Skeletal muscle satellite cell (primary cell): ENCODE measurements at regions not wholly inside any gene's neighbourhood (a gene's known extent, or its start where the extent isn't known, plus 50 kb on each side); places are given as distances from the start of the nearest gene placed in this dataset.

ENCODE experiments used
- H3K27me3 ChIP-seq: 2 replicates; pipeline ENCODE4 v1.7.0; 2013; ENCODE audit warnings: low read length; ENCODE audit not compliant: control insufficient read depth, insufficient read depth
- H3K36me3 ChIP-seq: 2 replicates; pipeline ENCODE4 v1.7.0; 2013; ENCODE audit warnings: mild to moderate bottlenecking, control low read depth, low read length; ENCODE audit not compliant: insufficient read depth
- H3K4me1 ChIP-seq: 2 replicates; pipeline ENCODE4 v1.7.0; 2013; ENCODE audit warnings: low read length; ENCODE audit not compliant: control insufficient read depth, insufficient read depth
- H3K4me2 ChIP-seq: 2 replicates; pipeline ENCODE4 v1.7.0; 2013; ENCODE audit warnings: mild to moderate bottlenecking, low read length
- H3K4me3 ChIP-seq: 2 replicates; pipeline ENCODE4 v1.7.0; 2013; ENCODE audit warnings: low read length
- H3K9ac ChIP-seq: 2 replicates; pipeline ENCODE4 v1.7.0; 2013; ENCODE audit warnings: mild to moderate bottlenecking, low read depth, low read length, moderate library complexity
- H3K9me3 ChIP-seq: replicated peaks from 2 replicates; pipeline ENCODE4 v1.7.0; 2013; ENCODE audit warnings: mild to moderate bottlenecking, control low read depth, low read length

DNA sequence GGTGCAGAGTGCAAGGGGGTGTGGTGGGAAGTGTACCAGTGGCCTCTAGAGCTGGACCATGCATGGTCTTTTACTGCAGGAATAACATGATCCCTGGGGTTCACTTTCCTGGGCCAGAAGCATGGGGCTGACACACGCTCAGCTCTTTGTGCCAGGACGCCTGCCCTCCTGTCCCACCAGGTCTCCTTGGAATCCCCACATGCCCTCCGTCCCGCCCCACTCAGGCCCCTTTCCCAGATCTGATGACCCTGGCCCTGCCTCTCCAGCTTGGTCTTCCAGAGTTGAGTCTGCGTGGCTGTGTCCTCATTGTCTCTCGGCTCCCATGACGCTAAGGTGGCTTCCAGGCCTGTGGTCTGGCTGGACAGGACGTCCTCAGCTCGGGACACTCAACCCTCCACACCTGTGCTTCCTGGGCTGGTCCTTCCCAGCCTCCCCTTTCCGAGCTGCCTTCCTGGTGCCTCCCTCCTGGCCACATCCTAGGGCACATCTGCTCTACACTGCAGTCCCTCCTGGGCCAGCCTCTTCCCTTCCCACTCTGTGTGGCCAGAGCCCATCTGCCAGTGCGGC is 249.5 kb upstream of the SHH start:
- Histone ChIP-seq H3K4me3 (no peak overlapping the region), H3K36me3 (no peaks in the 10 kb centered on the region), H3K4me2 (no peak overlapping the region), H3K9me3 (peaks cover 36% of the 10 kb centered on the region), H3K9ac (no peak overlapping the region), H3K27me3 (no peaks in the 10 kb centered on the region), H3K4me1 (no peaks in the 10 kb centered on the region)

GRCh38 chr7:156060925-156061324 is 248.7 kb upstream of the SHH start:
- no peak overlapping the region for H3K9ac ChIP-seq
- H3K4me2 ChIP-seq: no peak overlapping the region
- H3K27me3 ChIP-seq: no peaks in the 10 kb centered on the region
- H3K36me3 ChIP-seq: no peaks in the 10 kb centered on the region
- H3K4me3 ChIP-seq: no peak overlapping the region
- no peaks in the 10 kb centered on the region for H3K4me1 ChIP-seq
- H3K9me3 ChIP-seq: peaks cover 40% of the 10 kb centered on the region

- H3K36me3 ChIP-seq: no peaks in the 10 kb centered on the region
- H3K4me1 ChIP-seq: no peaks in the 10 kb centered on the region
- peaks cover 37% of the 10 kb centered on the region for H3K9me3 ChIP-seq
- H3K9ac ChIP-seq: no peak overlapping the region
- H3K27me3 ChIP-seq: no peaks in the 10 kb centered on the region
- no peak overlapping the region for H3K4me2 ChIP-seq
- no peak overlapping the region for H3K4me3 ChIP-seq
Observed at GRCh38 chr7:156059369-156059768, 247.1 kb upstream of the SHH start.

DNA sequence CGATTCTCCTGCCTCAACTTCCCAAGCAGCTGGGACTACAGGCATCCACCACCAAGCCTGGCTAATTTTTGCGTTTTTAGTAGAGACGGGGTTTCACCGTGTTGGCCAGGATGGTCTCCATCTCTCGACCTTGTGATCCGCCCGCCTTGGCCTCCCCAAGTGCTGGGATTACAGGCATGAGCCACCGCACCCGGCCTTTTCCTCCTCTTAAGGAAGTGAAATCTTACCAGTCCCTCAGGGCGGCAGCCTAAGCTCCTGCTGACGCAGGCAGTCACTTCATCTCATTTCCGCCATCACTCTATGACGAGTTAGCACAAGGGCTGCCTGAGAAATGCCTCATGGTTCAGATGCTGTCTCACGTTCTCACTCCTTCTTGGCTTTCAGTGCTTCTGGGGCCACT is 246.0 kb upstream of the SHH start:
- Histone ChIP-seq H3K4me3 (no peak overlapping the region), H3K36me3 (no peaks in the 10 kb centered on the region), H3K4me2 (no peak overlapping the region), H3K9ac (no peak overlapping the region), H3K4me1 (no peaks in the 10 kb centered on the region), H3K27me3 (no peaks in the 10 kb centered on the region), H3K9me3 (peaks cover 37% of the 10 kb centered on the region)

- Histone ChIP-seq H3K27me3 (no peaks in the 10 kb centered on the region), H3K4me1 (no peaks in the 10 kb centered on the region), H3K9me3 (peaks cover 28% of the 10 kb centered on the region), H3K36me3 (no peaks in the 10 kb centered on the region), H3K4me3 (no peak overlapping the region), H3K4me2 (no peak overlapping the region), H3K9ac (no peak overlapping the region)
Observed at GRCh38 chr7:156056534-156056933, 244.3 kb upstream of the SHH start.

DNA sequence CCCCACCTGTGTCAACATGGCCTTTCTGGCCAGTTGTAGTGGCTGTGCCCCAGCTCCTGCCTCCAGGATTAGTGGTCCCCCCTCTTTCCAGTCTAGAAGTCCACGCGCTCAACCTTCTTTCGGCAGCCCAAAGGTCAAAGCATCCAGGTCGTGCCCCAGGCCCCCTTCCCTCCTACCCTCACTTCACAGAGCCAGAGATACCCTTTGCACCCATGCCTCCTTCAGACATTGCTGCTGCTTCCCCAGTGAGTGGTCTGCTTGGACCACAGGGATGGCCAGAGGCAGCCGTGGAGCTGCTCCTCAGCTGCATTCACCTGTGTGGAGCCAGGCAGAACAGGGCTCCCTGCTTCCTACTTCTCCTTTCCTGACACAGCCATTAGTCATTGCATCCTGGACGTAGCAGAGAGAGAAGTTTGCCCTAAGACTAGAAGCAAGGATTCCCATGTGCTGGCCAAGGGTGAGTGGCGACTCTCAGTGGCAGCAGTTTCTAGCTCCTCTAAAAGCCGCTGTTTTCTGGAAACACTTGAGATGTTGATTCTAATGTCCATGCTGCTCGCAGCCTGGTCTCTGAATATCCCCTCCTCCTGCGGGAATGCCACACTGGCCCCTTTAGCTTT is 243.1 kb upstream of the SHH start:
- Histone ChIP-seq H3K4me2 (no peak overlapping the region), H3K4me1 (no peaks in the 10 kb centered on the region), H3K27me3 (no peaks in the 10 kb centered on the region)

GRCh38 chr7:156051884-156052283 is 239.6 kb upstream of the SHH start:
- H3K4me1 ChIP-seq: no peaks in the 10 kb centered on the region
- no peak overlapping the region for H3K4me3 ChIP-seq
- H3K27me3 ChIP-seq: no peaks in the 10 kb centered on the region
- H3K36me3 ChIP-seq: no peaks in the 10 kb centered on the region
- peaks cover 10% of the 10 kb centered on the region for H3K9me3 ChIP-seq
- no peak overlapping the region for H3K9ac ChIP-seq
- H3K4me2 ChIP-seq: no peak overlapping the region

More for the DNA sequence above, 243.1 kb upstream of the SHH start:
- H3K4me3 ChIP-seq: no peak overlapping the region
- no peak overlapping the region for H3K9ac ChIP-seq
- peaks cover 17% of the 10 kb centered on the region for H3K9me3 ChIP-seq
- no peaks in the 10 kb centered on the region for H3K36me3 ChIP-seq

DNA sequence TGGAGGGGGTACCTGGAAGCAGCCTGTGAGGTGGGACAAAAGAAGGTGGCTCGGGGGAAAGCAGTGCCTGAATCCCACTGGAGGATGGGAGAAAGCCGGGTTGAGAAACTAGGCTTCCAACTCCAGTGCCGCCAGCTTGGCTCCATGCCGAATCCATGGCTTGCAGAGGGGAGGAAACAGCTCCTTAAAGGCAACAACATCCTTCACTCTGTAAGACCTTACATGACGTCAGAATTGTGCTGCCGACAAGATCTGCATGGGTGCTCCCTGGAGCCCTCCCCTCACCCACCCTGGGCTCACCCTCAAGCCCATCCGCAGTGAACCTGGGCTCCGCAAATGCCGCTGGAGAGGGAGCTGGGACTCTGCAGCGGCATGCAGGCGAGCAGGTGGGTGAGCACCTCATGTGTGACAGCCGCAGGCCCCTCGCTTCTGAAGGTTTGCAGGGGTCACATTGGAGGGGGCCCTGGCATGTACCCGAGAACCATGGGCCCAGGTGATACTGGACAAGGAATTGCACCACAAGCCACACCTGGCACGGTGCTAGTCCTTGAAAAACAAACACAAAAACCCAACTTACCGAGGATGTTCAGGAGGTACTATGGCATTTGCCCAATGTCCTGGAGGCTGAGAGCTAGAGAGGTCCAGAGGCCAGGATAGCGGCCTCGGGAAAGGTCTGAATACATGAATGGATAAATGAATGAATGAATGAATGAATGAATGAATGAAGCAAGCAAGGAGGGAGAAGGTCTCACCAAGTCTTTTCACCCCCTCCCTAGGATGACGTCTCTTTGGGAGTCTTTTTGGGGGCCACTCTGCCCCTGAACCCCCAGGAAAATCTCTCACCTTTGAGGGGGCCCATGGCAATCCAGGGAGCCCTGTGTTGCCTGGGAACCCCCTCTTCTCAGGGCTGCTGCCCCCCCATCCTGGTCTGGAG is 238.6 kb upstream of the SHH start:
- H3K9ac ChIP-seq: no peak overlapping the region
- no peaks in the 10 kb centered on the region for H3K4me1 ChIP-seq
- peaks cover 5% of the 10 kb centered on the region for H3K9me3 ChIP-seq
- H3K36me3 ChIP-seq: no peaks in the 10 kb centered on the region
- H3K4me3 ChIP-seq: no peak overlapping the region
- no peak overlapping the region for H3K4me2 ChIP-seq
- H3K27me3 ChIP-seq: no peaks in the 10 kb centered on the region

DNA sequence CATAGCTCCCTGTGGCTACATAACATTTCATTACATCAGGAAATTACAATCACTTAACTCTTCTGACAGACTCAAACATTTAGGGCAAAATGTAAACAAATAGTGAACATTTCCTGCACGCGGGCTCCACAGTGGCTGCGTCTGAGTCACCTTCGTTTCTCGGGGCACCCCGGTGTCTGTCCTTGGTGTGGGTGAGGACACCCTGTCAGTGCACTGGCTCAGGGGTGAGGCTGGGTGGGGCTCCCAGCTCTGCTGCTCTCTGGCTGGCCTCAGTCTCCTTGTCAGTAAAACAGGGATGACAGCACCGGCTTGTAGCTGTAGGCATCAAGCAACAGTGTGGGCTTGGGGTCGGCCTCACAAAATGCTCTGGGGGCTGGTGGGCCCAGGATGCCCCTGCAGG is 237.1 kb upstream of the SHH start:
- no peak overlapping the region for H3K4me2 ChIP-seq
- H3K4me1 ChIP-seq: no peaks in the 10 kb centered on the region
- no peaks in the 10 kb centered on the region for H3K36me3 ChIP-seq
- H3K27me3 ChIP-seq: no peaks in the 10 kb centered on the region
- no peak overlapping the region for H3K4me3 ChIP-seq
- no peak overlapping the region for H3K9ac ChIP-seq
- H3K9me3 ChIP-seq: peaks cover 5% of the 10 kb centered on the region

GRCh38 chr7:156046031-156046560 is 233.8 kb upstream of the SHH start:
- Histone ChIP-seq H3K4me2 (no peak overlapping the region), H3K27me3 (no peaks in the 10 kb centered on the region), H3K4me1 (no peaks in the 10 kb centered on the region), H3K4me3 (no peak overlapping the region), H3K36me3 (no peaks in the 10 kb centered on the region), H3K9ac (no peak overlapping the region), H3K9me3 (peaks cover 6% of the 10 kb centered on the region)

- Histone ChIP-seq H3K36me3 (no peaks in the 10 kb centered on the region), H3K4me3 (no peak overlapping the region), H3K9ac (no peak overlapping the region), H3K27me3 (no peaks in the 10 kb centered on the region), H3K4me2 (no peak overlapping the region), H3K9me3 (peaks cover 6% of the 10 kb centered on the region), H3K4me1 (no peaks in the 10 kb centered on the region)
Observed at GRCh38 chr7:156043416-156044178, 231.3 kb upstream of the SHH start.
